SU-DHL-6 (cell line): ENCODE measurements at regions not wholly inside any gene's neighbourhood (a gene's known extent, or its start where the extent isn't known, plus 50 kb on each side); places are given as distances from the start of the nearest gene placed in this dataset.

Experiments used
- CTCF ChIP-seq: fragments of 200-600 bp; sonication (generic); IDR thresholded peaks from one replicate; pipeline ENCODE4 v1.5.1; 2017; ENCODE audit warnings: antibody characterized with exemption, mild to moderate bottlenecking, low read length, moderate library complexity; ENCODE audit not compliant: insufficient read depth, poor library complexity, severe bottlenecking
- EZH2phosphoT487 ChIP-seq: fragments of 200-600 bp; sonication (generic), shearing (Covaris generic); conservative IDR thresholded peaks from 2 replicates; pipeline ENCODE4 v1.6.1; 2018; ENCODE audit warnings: mild to moderate bottlenecking, antibody characterized with exemption, low read length, moderate library complexity, mixed read lengths

- TF ChIP-seq CTCF (no peak), EZH2phosphoT487 (no peak)
These were observed 654.9 kb downstream of the ADCYAP1 start for GRCh38 chr18:1559563-1559962.
